PC-3 (cell line): ENCODE measurements at regions not wholly inside any gene's neighbourhood (a gene's known extent, or its start where the extent isn't known, plus 50 kb on each side); places are given as distances from the start of the nearest gene placed in this dataset.
"Not testable (repeated sequence)": the region's sequence is repeated elsewhere in the genome, so short reads cannot be mapped to it uniquely, and the experiment has no call there.

Source experiments
- ATAC-seq: fragments of 200-7000 bp; cut with Tn5 transposase; 2 replicates; pipeline ENCODE4 v1.9.1; 2020; ENCODE audit warnings: mild to moderate bottlenecking, moderate library complexity
- BruUV-seq: library from RNA; stranded (reverse); fragments of 400-500 nt; replicated peaks from 2 replicates; lab custom pipeline; 2021; lab: Mats Ljungman, UMichigan
- CTCF ChIA-PET: fragments of 300-600 bp; sonication (Branson Sonifier 250); formaldehyde crosslinking; loops from one replicate; lab custom pipeline; 2022; ENCODE audit warnings: antibody characterized with exemption; lab: Charles Lee
- POLR2A ChIA-PET: fragments of 300-600 bp; sonication (Branson Sonifier 250); formaldehyde crosslinking; loops from one replicate; lab custom pipeline; 2022; ENCODE audit warnings: antibody characterized with exemption; ENCODE audit not compliant: unreplicated experiment; lab: Charles Lee
- DNase-seq: peaks from one replicate; pipeline ENCODE4 v3.0.0-alpha.2; 2015
- H2AFZ ChIP-seq: fragments of 300-600 bp; sonication (generic); 2 replicates; pipeline ENCODE4 v1.6.0; 2016; ENCODE audit warnings: antibody characterized with exemption, low read length
- H3F3A ChIP-seq: fragments of 300-600 bp; sonication (generic); one replicate; pipeline ENCODE4 v1.6.0; 2017; ENCODE audit warnings: antibody characterized with exemption, low read length, control low read depth, mild to moderate bottlenecking; ENCODE audit not compliant: unreplicated experiment
- H3K27ac ChIP-seq: fragments of 300-600 bp; sonication (generic); 2 replicates; pipeline ENCODE4 v1.5.1; 2016; ENCODE audit warnings: mild to moderate bottlenecking, low read length
- H3K27me3 ChIP-seq: fragments of 300-600 bp; sonication (generic); 2 replicates; pipeline ENCODE4 v1.6.1; 2016; ENCODE audit warnings: low read length, mixed read lengths
- H3K36me3 ChIP-seq: fragments of 300-600 bp; sonication (generic); 2 replicates; pipeline ENCODE4 v1.6.1; 2016; ENCODE audit warnings: low read depth, mixed run types, low read length, mixed read lengths
- H3K4me1 ChIP-seq: fragments of 300-600 bp; sonication (generic); 2 replicates; pipeline ENCODE4 v1.5.1; 2016; ENCODE audit warnings: low read length; ENCODE audit not compliant: insufficient read depth
- H3K4me2 ChIP-seq: fragments of 300-600 bp; sonication (generic); 2 replicates; pipeline ENCODE4 v1.6.0; 2016; ENCODE audit warnings: low read length
- H3K4me3 ChIP-seq: fragments of 300-600 bp; sonication (generic); 2 replicates; pipeline ENCODE4 v1.5.1; 2016; ENCODE audit warnings: mild to moderate bottlenecking, low read length, mixed read lengths
- H3K79me2 ChIP-seq: fragments of 300-600 bp; sonication (generic); 2 replicates; pipeline ENCODE4 v1.6.1; 2017; ENCODE audit warnings: low read length, mixed read lengths
- H3K9ac ChIP-seq: fragments of 300-600 bp; sonication (generic); 2 replicates; pipeline ENCODE4 v1.6.0; 2016; ENCODE audit warnings: mild to moderate bottlenecking, low read length
- H3K9me2 ChIP-seq: fragments of 300-600 bp; sonication (generic); replicated peaks from 2 replicates; pipeline ENCODE4 v1.6.1; 2016; ENCODE audit warnings: mixed run types, low read length, mixed read lengths
- H3K9me3 ChIP-seq: fragments of 300-600 bp; sonication (generic); 2 replicates; pipeline ENCODE4 v1.6.1; 2016; ENCODE audit warnings: low read length, mixed read lengths
- H4K20me1 ChIP-seq: fragments of 300-600 bp; sonication (generic); 2 replicates; pipeline ENCODE4 v1.6.1; 2016; ENCODE audit warnings: low read length, mixed read lengths
- CTCF ChIP-seq: fragments of 300-600 bp; sonication (generic); conservative IDR thresholded peaks from 2 replicates; pipeline ENCODE4 v1.5.1; 2017; ENCODE audit warnings: antibody characterized with exemption, low read depth, mild to moderate bottlenecking, low read length
- EZH2 ChIP-seq: fragments of 300-600 bp; sonication (generic); IDR thresholded peaks from one replicate; pipeline ENCODE4 v1.6.1; 2017; ENCODE audit warnings: antibody characterized with exemption, mild to moderate bottlenecking, low read length; ENCODE audit not compliant: unreplicated experiment
- EZH2phosphoT487 ChIP-seq: fragments of 300-600 bp; sonication (generic); IDR thresholded peaks from 2 replicates; pipeline ENCODE4 v1.6.1; 2018; ENCODE audit warnings: mild to moderate bottlenecking, antibody characterized with exemption, low read length, borderline replicate concordance
- intact Hi-C: fragments of 100-400 bp; cut with micrococcal nuclease; formaldehyde crosslinking; loops from 2 replicates; pipeline ENCODE4 v1.9.0; 2023

- H3K36me3 ChIP-seq, H3F3A ChIP-seq, H3K9me2 ChIP-seq, H3K4me1 ChIP-seq, CTCF ChIA-PET, H3K27ac ChIP-seq, DNase-seq, H4K20me1 ChIP-seq, H2AFZ ChIP-seq, H3K9ac ChIP-seq, BruUV-seq, POLR2A ChIA-PET, H3K4me2 ChIP-seq, H3K9me3 ChIP-seq, intact Hi-C loops, ATAC-seq, H3K27me3 ChIP-seq, H3K79me2 ChIP-seq, H3K4me3 ChIP-seq: not testable (repeated sequence)
Observed at GRCh38 chr16:21344361-21344912, 66.3 kb upstream of the CRYM start.

GRCh38 chr16:21341101-21341500 is 63.0 kb upstream of the CRYM start:
- H3K36me3 ChIP-seq, result no peaks in the 10 kb centered on the region
- no peak for DNase-seq
- POLR2A ChIA-PET, result no interaction called here
- no peaks in the 10 kb centered on the region for H4K20me1 ChIP-seq
- H3K9me2 ChIP-seq, result no peaks in the 10 kb centered on the region
- no peaks in the 10 kb centered on the region for H3K9me3 ChIP-seq
- H3K4me3 ChIP-seq, result no peak overlapping the region
- H2AFZ ChIP-seq, result no peak overlapping the region
- BruUV-seq, result no TSS peak
- no peak overlapping the region for H3K27ac ChIP-seq
- no peaks in the 10 kb centered on the region for H3F3A ChIP-seq
- H3K79me2 ChIP-seq, result no peaks in the 10 kb centered on the region
- no peak for ATAC-seq
- CTCF ChIA-PET, result interaction anchor here (0.7 kb wide), 1 partner anchor 16 kb away, joined by 10 read pairs; no protein-coding TSS in a partner anchor
- H3K4me1 ChIP-seq, result no peaks in the 10 kb centered on the region
- H3K4me2 ChIP-seq, result no peak overlapping the region
- intact Hi-C loops, result no loop called here
- no peak for TF ChIP-seq EZH2
- no peak for TF ChIP-seq CTCF
- TF ChIP-seq EZH2phosphoT487, result no peak
- H3K27me3 ChIP-seq, result no peaks in the 10 kb centered on the region
- no peak overlapping the region for H3K9ac ChIP-seq

- no peak for ATAC-seq
- TF ChIP-seq CTCF (no peak), EZH2phosphoT487 (no peak), EZH2 (no peak)
- no peak overlapping the region for H3K4me3 ChIP-seq
- H3K4me2 ChIP-seq, result no peak overlapping the region
- DNase-seq, result no peak
- intact Hi-C loops, result no loop called here
- no peaks in the 10 kb centered on the region for H3K9me2 ChIP-seq
- no peaks in the 10 kb centered on the region for H3K27me3 ChIP-seq
- ChIA-PET CTCF (no interaction called here), POLR2A (no interaction called here)
- no peaks in the 10 kb centered on the region for H3K9me3 ChIP-seq
- H3F3A ChIP-seq, result no peaks in the 10 kb centered on the region
- H3K36me3 ChIP-seq, result no peaks in the 10 kb centered on the region
- H4K20me1 ChIP-seq, result no peaks in the 10 kb centered on the region
- H3K79me2 ChIP-seq, result no peaks in the 10 kb centered on the region
- no peak overlapping the region for H2AFZ ChIP-seq
- H3K27ac ChIP-seq, result no peak overlapping the region
- BruUV-seq, result no TSS peak
- no peaks in the 10 kb centered on the region for H3K4me1 ChIP-seq
- H3K9ac ChIP-seq, result no peak overlapping the region
Observed at GRCh38 chr16:21339941-21340340, 61.9 kb upstream of the CRYM start.
